Body of pancreas (tissue), 4 donors: ENCODE measurements at regions not wholly inside any gene's neighbourhood (a gene's known extent, or its start where the extent isn't known, plus 50 kb on each side); places are given as distances from the start of the nearest gene placed in this dataset.
A peak's percentile ranks its signal among the peaks of the same experiment; 100 is the strongest.

Source experiments
- CTCF ChIP-seq, 7 experiments: fragments of 450-650 bp in 4 of 7; fragments of 200-600 bp in 3 of 7; sonication (generic) in 3 of 7; IDR thresholded peaks; one replicate each; pipeline ENCODE4 v1.5.1; 2016 to 2019; ENCODE audit warnings: antibody characterized with exemption in 7 of 7
- POLR2A ChIP-seq, 3 donors: fragments of 450-650 bp; IDR thresholded peaks; one replicate each; pipeline ENCODE4 v1.6.1; 2016; ENCODE audit warnings: antibody characterized with exemption in 3 of 3, mild to moderate bottlenecking in 2 of 3

DNA sequence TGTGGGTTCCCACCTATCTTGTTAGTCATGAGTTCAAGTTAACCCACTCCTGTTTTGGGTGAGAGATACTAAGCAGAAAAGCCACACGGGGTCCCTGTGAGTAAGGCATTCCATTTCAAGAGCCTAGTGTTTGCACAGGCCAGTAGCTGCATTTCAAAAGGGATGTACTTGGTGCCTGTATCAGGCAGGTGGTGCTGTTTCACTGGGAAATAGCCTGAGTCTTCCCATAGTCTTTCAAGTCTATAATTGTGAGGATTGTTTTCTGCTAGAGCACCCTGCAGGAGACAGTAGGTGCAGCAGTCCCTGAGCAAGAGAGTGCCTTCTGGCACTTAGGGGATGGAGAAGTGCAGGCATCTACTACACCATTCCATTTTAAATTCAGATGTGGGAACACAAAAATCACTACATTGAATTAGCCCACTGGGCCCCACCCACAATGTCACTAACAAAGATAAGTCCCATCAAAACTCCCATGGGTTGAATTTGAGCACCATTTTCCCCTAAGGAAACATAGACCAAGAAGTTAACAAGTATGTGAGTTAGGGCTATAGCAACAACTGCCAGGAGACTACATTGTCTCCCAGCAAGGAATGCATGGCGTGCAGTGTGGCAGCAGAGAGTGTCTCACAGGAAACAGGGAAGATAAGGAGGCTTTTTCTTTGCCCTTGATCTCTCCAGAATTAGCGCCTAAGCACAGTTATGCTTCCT is 263.2 kb downstream of the COX7C start:
- TF ChIP-seq CTCF (IDR thresholded peaks at IDR 0.05) (peak in 6 of 7 experiments; percentile 30 to 68 (median 53)), POLR2A (IDR thresholded peaks at IDR 0.05) (no peak)
